Neutrophil (primary cell): ENCODE measurements at regions not wholly inside any gene's neighbourhood (a gene's known extent, or its start where the extent isn't known, plus 50 kb on each side); places are given as distances from the start of the nearest gene placed in this dataset.

Source experiments
- H3K27ac ChIP-seq: fragments of 200-600 bp; sonication (generic); 2 replicates; pipeline ENCODE4 v1.5.1; 2016; ENCODE audit warnings: mild to moderate bottlenecking, moderate library complexity
- H3K27me3 ChIP-seq: fragments of 200-600 bp; sonication (generic); 2 replicates; pipeline ENCODE4 v1.6.0; 2016; ENCODE audit warnings: mild to moderate bottlenecking
- H3K36me3 ChIP-seq: fragments of 200-600 bp; sonication (generic); 2 replicates; pipeline ENCODE4 v1.5.1; 2017
- H3K4me1 ChIP-seq, 2 experiments: fragments of 200-600 bp in 1 of 2; sonication (generic) in 1 of 2; 1 replicate in 1 of 2; 2 replicates in 1 of 2; pipeline versions ENCODE4 v1.5.1 to v1.6.1; 2013 to 2016; ENCODE audit warnings: low read depth in 1 of 2, low read length in 1 of 2, mild to moderate bottlenecking in 1 of 2, moderate library complexity in 1 of 2; ENCODE audit not compliant: control insufficient read depth in 1 of 2, insufficient read depth in 1 of 2
- H3K4me3 ChIP-seq, 2 experiments: fragments of 200-600 bp in 1 of 2; sonication (generic) in 1 of 2; 1 replicate in 1 of 2; 2 replicates in 1 of 2; pipeline ENCODE4 v1.5.1; 2013 to 2016; ENCODE audit warnings: low read depth in 1 of 2, low read length in 1 of 2, mild to moderate bottlenecking in 1 of 2, moderate library complexity in 1 of 2
- H3K9me3 ChIP-seq: fragments of 200-600 bp; sonication (generic); 2 replicates; pipeline ENCODE4 v1.5.1; 2016
- CTCF ChIP-seq: fragments of 200-600 bp; sonication (generic); IDR thresholded peaks from 2 replicates; pipeline ENCODE4 v1.5.1; 2016; ENCODE audit warnings: antibody characterized with exemption

GRCh38 chr12:90287585-90287984, 578.9 kb upstream of the ATP2B1 start:
- Histone ChIP-seq H3K27me3 (no peaks in the 10 kb centered on the region), H3K4me3 (no peak overlapping the region), H3K27ac (no peak overlapping the region), H3K4me1 (no peaks in the 10 kb centered on the region), H3K36me3 (no peaks in the 10 kb centered on the region), H3K9me3 (no peaks in the 10 kb centered on the region)
- TF ChIP-seq CTCF, result no peak

- no peak overlapping the region for H3K27ac ChIP-seq
- H3K4me1 ChIP-seq, result no peaks in the 10 kb centered on the region
- H3K27me3 ChIP-seq, result no peaks in the 10 kb centered on the region
- no peaks in the 10 kb centered on the region for H3K36me3 ChIP-seq
- H3K9me3 ChIP-seq, result no peaks in the 10 kb centered on the region
- no peak overlapping the region for H3K4me3 ChIP-seq
- TF ChIP-seq CTCF, result no peak
These were observed 572.7 kb upstream of the ATP2B1 start for GRCh38 chr12:90281154-90281868.

- Histone ChIP-seq H3K27ac (no peak overlapping the region), H3K9me3 (no peaks in the 10 kb centered on the region), H3K36me3 (no peaks in the 10 kb centered on the region), H3K4me1 (no peaks in the 10 kb centered on the region), H3K4me3 (no peak overlapping the region), H3K27me3 (no peaks in the 10 kb centered on the region)
- no peak for TF ChIP-seq CTCF
These were observed 572.0 kb upstream of the ATP2B1 start for GRCh38 chr12:90280564-90281058.

- H3K27ac ChIP-seq, result no peak overlapping the region
- no peaks in the 10 kb centered on the region for H3K9me3 ChIP-seq
- no peak overlapping the region for H3K4me3 ChIP-seq
- H3K4me1 ChIP-seq, result no peaks in the 10 kb centered on the region
- H3K27me3 ChIP-seq, result no peaks in the 10 kb centered on the region
- H3K36me3 ChIP-seq, result no peaks in the 10 kb centered on the region
- TF ChIP-seq CTCF, result no peak
These were observed 571.4 kb upstream of the ATP2B1 start for GRCh38 chr12:90280033-90280432.

GRCh38 chr12:90275088-90275487, 566.5 kb upstream of the ATP2B1 start:
- Histone ChIP-seq H3K4me3 (no peak overlapping the region), H3K4me1 (no peaks in the 10 kb centered on the region), H3K9me3 (no peaks in the 10 kb centered on the region), H3K36me3 (no peaks in the 10 kb centered on the region), H3K27ac (no peak overlapping the region), H3K27me3 (no peaks in the 10 kb centered on the region)
- TF ChIP-seq CTCF, result no peak
